ENCODE measurements at regions not wholly inside any gene's neighbourhood (a gene's known extent, or its start where the extent isn't known, plus 50 kb on each side); places are given as distances from the start of the nearest gene placed in this dataset.

GRCh38 chr3:154598166-154598565 lies 168.2 kb upstream of the GPR149 start:
- Mint-ChIP-seq H3K4me3 (ENCODE audit: unreplicated experiment) (no peak overlapping the region), H3K36me3 (ENCODE audit: low read depth, unreplicated experiment) (no peaks in the 10 kb centered on the region)

DNA sequence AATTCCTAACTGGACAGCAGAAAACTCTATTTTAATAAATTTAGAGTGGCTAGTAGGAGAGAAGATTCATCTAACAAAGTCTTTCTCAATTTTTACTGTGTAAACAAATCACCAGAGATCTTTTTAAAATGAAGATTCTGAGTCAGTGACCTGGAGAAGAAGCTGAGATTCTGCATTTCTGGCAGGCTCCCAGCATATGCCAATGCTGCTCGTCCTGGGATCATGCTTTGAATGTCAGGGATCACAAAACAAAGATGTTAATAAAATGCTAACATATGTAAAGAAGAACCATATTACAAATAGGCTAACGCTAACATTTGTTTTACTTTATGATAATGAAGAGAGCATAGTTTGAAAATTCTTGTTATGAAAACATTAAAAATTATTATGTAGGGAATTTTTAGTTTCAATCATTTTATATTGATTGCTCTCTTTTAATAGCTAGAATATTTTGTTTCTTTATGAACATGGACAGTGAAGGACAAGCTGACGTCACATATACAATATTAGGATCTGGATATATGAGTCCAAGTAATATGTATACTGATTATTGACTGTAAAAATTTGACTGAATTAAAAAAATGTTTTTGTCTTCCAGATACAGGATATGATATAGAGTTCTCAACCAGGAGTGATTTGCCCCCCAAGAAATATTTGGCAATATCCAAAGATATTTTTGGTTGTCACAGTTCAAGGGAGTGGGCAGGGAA lies 160.8 kb upstream of the GPR149 start:
- Mint-ChIP-seq H3K27ac (ENCODE audit: unreplicated experiment) (no peak overlapping the region), H3K4me1 (ENCODE audit: unreplicated experiment) (peaks cover 4% of the 10 kb centered on the region), H3K9me3 (ENCODE audit: unreplicated experiment) (no peaks in the 10 kb centered on the region), H3K27me3 (ENCODE audit: unreplicated experiment) (no peaks in the 10 kb centered on the region), H3K4me3 (ENCODE audit: unreplicated experiment) (no peak overlapping the region), H3K36me3 (ENCODE audit: low read depth, unreplicated experiment) (no peaks in the 10 kb centered on the region)
- DNase-seq (ENCODE audit: low spot score) = no peak
- TF ChIP-seq CTCF (IDR thresholded peaks at IDR 0.05; ENCODE audit: unreplicated experiment) = no peak

More at GRCh38 chr3:154598166-154598565, 168.2 kb upstream of the GPR149 start:
- no peak for TF ChIP-seq CTCF (IDR thresholded peaks at IDR 0.05; ENCODE audit: unreplicated experiment)
- H3K9me3 Mint-ChIP-seq (ENCODE audit: unreplicated experiment) = no peaks in the 10 kb centered on the region
- no peak overlapping the region for H3K27ac Mint-ChIP-seq (ENCODE audit: unreplicated experiment)
- DNase-seq (ENCODE audit: low spot score) = no peak
- no peaks in the 10 kb centered on the region for H3K27me3 Mint-ChIP-seq (ENCODE audit: unreplicated experiment)
- peaks cover 7% of the 10 kb centered on the region for H3K4me1 Mint-ChIP-seq (ENCODE audit: unreplicated experiment)

GRCh38 chr3:154588831-154589230 lies 158.8 kb upstream of the GPR149 start:
- no peaks in the 10 kb centered on the region for H3K36me3 Mint-ChIP-seq (ENCODE audit: low read depth, unreplicated experiment)
- H3K4me1 Mint-ChIP-seq (ENCODE audit: unreplicated experiment) = peaks cover 4% of the 10 kb centered on the region
- H3K27ac Mint-ChIP-seq (ENCODE audit: unreplicated experiment) = no peak overlapping the region
- DNase-seq (ENCODE audit: low spot score) = no peak
- no peak overlapping the region for H3K4me3 Mint-ChIP-seq (ENCODE audit: unreplicated experiment)
- H3K9me3 Mint-ChIP-seq (ENCODE audit: unreplicated experiment) = no peaks in the 10 kb centered on the region
- TF ChIP-seq CTCF (IDR thresholded peaks at IDR 0.05; ENCODE audit: unreplicated experiment) = no peak
- no peaks in the 10 kb centered on the region for H3K27me3 Mint-ChIP-seq (ENCODE audit: unreplicated experiment)

DNA sequence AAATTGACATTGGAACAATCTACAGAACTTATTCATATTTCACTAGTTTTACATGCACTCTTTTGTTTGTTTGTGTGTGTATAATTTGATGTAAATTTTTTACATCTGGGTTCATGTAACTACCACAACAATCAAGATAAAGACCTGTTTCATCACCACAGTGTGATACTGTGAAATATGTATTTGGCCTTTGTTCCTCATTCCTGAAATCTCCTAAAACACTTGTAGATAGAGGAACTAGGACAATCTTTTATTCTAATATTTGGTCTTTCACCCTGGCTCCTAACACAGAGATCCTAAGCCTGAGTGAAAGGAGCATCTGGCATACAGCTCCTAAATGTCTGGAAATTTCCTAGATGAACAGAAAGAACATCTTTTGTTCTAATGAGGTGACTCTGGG lies 155.0 kb upstream of the GPR149 start:
- Mint-ChIP-seq H3K4me1 (ENCODE audit: unreplicated experiment) (no peaks in the 10 kb centered on the region), H3K27me3 (ENCODE audit: unreplicated experiment) (no peaks in the 10 kb centered on the region), H3K36me3 (ENCODE audit: low read depth, unreplicated experiment) (no peaks in the 10 kb centered on the region), H3K4me3 (ENCODE audit: unreplicated experiment) (no peak overlapping the region), H3K9me3 (ENCODE audit: unreplicated experiment) (no peaks in the 10 kb centered on the region), H3K27ac (ENCODE audit: unreplicated experiment) (no peak overlapping the region)
- DNase-seq (ENCODE audit: low spot score) = no peak
- no peak for TF ChIP-seq CTCF (IDR thresholded peaks at IDR 0.05; ENCODE audit: unreplicated experiment)

DNA sequence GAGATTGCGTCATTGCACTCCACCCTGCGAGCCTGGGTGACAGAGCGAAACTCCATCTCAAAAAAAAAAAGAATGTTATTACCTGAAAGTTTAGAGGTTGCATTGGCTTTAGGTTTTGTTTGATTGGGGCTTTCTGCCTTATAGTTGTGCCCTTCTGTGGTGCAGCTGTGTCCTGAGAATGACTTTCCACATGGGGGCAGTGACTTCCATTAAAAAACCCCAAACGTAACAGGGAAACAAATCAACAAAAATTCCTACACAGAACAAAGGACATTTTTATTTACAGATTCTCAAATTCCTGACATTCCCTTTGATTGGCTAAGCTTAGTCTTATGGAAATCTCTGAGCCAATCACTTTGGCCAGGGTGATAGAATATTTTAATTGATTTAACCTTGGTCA lies 154.1 kb upstream of the GPR149 start:
- TF ChIP-seq CTCF (IDR thresholded peaks at IDR 0.05; ENCODE audit: unreplicated experiment) = no peak
- Mint-ChIP-seq H3K9me3 (ENCODE audit: unreplicated experiment) (no peaks in the 10 kb centered on the region), H3K36me3 (ENCODE audit: low read depth, unreplicated experiment) (no peaks in the 10 kb centered on the region), H3K4me3 (ENCODE audit: unreplicated experiment) (no peak overlapping the region), H3K4me1 (ENCODE audit: unreplicated experiment) (no peaks in the 10 kb centered on the region), H3K27me3 (ENCODE audit: unreplicated experiment) (no peaks in the 10 kb centered on the region), H3K27ac (ENCODE audit: unreplicated experiment) (no peak overlapping the region)
- no peak for DNase-seq (ENCODE audit: low spot score)

Measured in endothelial cell (in vitro differentiated cells).